GM13977 (cell line): ENCODE measurements at regions not wholly inside any gene's neighbourhood (a gene's known extent, or its start where the extent isn't known, plus 50 kb on each side); places are given as distances from the start of the nearest gene placed in this dataset.
"Not testable (repeated sequence)": the region's sequence is repeated elsewhere in the genome, so short reads cannot be mapped to it uniquely, and the experiment has no call there.

ENCODE experiments used
- DNase-seq: peaks from one replicate; pipeline ENCODE4 v3.0.0; 2012; ENCODE audit warnings: low spot score
- CTCF ChIP-seq: IDR thresholded peaks from 2 replicates; pipeline ENCODE4 v1.5.1; 2012; ENCODE audit warnings: mild to moderate bottlenecking, control low read depth; ENCODE audit not compliant: insufficient read depth; ENCODE audit errors: extremely low read depth, missing control alignments
- in situ Hi-C: fragments of 300-500 bp; cut with MboI; formaldehyde crosslinking; loops from one replicate; pipeline ENCODE4 v1.12.0; 2022; ENCODE audit warnings: low sequenced_read_pairs, low pct_unique_long_range_greater_than_20kb, mixed read lengths, inconsistent platforms; ENCODE audit not compliant: unreplicated experiment

GRCh38 chrX:55357236-55357635, 92.5 kb upstream of the PAGE3 start:
- no peak for TF ChIP-seq CTCF
- in situ Hi-C loops, result no loop called here
- DNase-seq, result no peak

GRCh38 chrX:55379396-55379795, 72.5 kb upstream of the MAGEH1 start:
- no peak for TF ChIP-seq CTCF
- DNase-seq, result no peak
- in situ Hi-C loops, result no loop called here

- no peak for DNase-seq
- no peak for TF ChIP-seq CTCF
Measured at GRCh38 chrX:55389376-55389775, 62.6 kb upstream of the MAGEH1 start.

GRCh38 chrX:55396836-55397235, 55.1 kb upstream of the MAGEH1 start:
- DNase-seq, in situ Hi-C loops: not testable (repeated sequence)

More at GRCh38 chrX:55389376-55389775, 62.6 kb upstream of the MAGEH1 start:
- in situ Hi-C loops, result no loop called here
